Activated CD4-positive, alpha-beta memory T cell treated with anti-CD3 and anti-CD28 coated beads for 36 hours (primary cell): ENCODE measurements at regions not wholly inside any gene's neighbourhood (a gene's known extent, or its start where the extent isn't known, plus 50 kb on each side); places are given as distances from the start of the nearest gene placed in this dataset.
A peak's percentile ranks its signal among the peaks of the same experiment; 100 is the strongest.
"Not testable (repeated sequence)": the region's sequence is repeated elsewhere in the genome, so short reads cannot be mapped to it uniquely, and the experiment has no call there.

ENCODE experiments used
- CTCF ChIA-PET: fragments of 350-600 bp; sonication (Branson Sonifier 250); formaldehyde crosslinking; loops from one replicate; lab custom pipeline; 2021; ENCODE audit warnings: antibody characterized with exemption, inconsistent platforms; lab: Charles Lee
- POLR2A ChIA-PET: fragments of 350-600 bp; sonication (Branson Sonifier 250); formaldehyde crosslinking; loops from one replicate; lab custom pipeline; 2021; ENCODE audit warnings: antibody characterized with exemption; lab: Charles Lee
- DNase-seq: peaks from one replicate; pipeline ENCODE4 v3.0.0-alpha.2; 2020
- H3K27ac Mint-ChIP-seq: one replicate; pipeline ENCODE4 v1.8.0; 2021; ENCODE audit warnings: mixed read lengths
- H3K27me3 Mint-ChIP-seq: one replicate; pipeline ENCODE4 v1.8.0; 2021; ENCODE audit warnings: mixed read lengths
- H3K36me3 Mint-ChIP-seq: one replicate; pipeline ENCODE4 v1.8.0; 2021; ENCODE audit warnings: mixed read lengths
- H3K4me1 Mint-ChIP-seq: one replicate; pipeline ENCODE4 v1.8.0; 2021; ENCODE audit warnings: low read depth, mixed read lengths
- H3K4me3 Mint-ChIP-seq: one replicate; pipeline ENCODE4 v1.8.0; 2021; ENCODE audit warnings: mild to moderate bottlenecking, mixed read lengths
- H3K9me3 Mint-ChIP-seq: one replicate; pipeline ENCODE4 v1.8.0; 2021; ENCODE audit warnings: mixed read lengths
- intact Hi-C: fragments of 100-400 bp; cut with micrococcal nuclease; formaldehyde crosslinking; loops from one replicate; pipeline ENCODE4 v1.15.1; 2023

DNA sequence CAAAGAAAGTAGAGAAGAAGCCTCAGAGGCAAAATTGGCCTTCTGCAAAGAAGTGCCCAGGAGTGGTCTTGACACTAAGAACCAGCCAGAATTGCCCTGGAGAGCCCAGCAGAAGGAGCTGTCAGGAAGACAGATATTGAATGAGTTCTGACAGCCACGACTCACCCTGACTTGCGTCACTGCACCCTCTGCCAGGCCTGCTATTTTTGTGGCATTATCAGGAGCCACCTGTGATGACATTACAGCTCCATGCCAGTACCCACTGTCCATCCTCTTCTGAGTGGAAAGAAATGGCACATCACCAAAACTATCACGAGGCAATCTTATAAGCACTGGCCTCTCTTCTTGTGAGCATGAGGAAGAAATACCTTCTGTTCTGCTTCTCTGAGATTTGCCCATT is 67.7 kb downstream of the SMIM20 start:
- ChIA-PET CTCF (no interaction called here), POLR2A (no interaction called here)
- Mint-ChIP-seq H3K4me3 (no peak overlapping the region), H3K9me3 (no peaks in the 10 kb centered on the region), H3K27me3 (no peaks in the 10 kb centered on the region), H3K4me1 (no peaks in the 10 kb centered on the region), H3K36me3 (no peaks in the 10 kb centered on the region), H3K27ac (no peak overlapping the region)
- no peak for DNase-seq
- intact Hi-C loops, result no loop called here

DNA sequence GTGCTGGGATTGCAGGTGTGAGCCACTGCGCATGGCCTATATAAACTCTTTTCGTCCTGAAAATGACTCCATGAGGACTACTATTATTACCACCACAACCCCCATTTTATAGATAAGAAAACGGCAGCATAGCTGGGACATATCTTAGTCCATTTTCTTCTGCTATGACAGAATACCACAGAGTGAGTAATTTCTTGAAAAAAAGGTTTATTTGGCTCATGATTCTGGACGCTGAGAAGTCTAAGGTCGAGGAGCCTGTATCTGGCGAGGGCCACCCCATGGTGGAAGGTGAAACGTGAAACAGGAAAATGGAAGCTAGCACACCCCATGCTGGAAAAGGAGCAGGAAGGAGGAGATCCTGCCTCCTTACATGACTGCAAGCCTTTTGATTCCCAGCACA is 68.9 kb downstream of the SMIM20 start:
- POLR2A ChIA-PET, result no interaction called here
- H3K36me3 Mint-ChIP-seq, result no peaks in the 10 kb centered on the region
- intact Hi-C loops, result no loop called here
- no peaks in the 10 kb centered on the region for H3K9me3 Mint-ChIP-seq
- no peaks in the 10 kb centered on the region for H3K27me3 Mint-ChIP-seq
- no peak for DNase-seq
- no peak overlapping the region for H3K27ac Mint-ChIP-seq
- H3K4me1 Mint-ChIP-seq, result peaks cover 3% of the 10 kb centered on the region
- no peak overlapping the region for H3K4me3 Mint-ChIP-seq
- CTCF ChIA-PET, result no interaction called here

DNA sequence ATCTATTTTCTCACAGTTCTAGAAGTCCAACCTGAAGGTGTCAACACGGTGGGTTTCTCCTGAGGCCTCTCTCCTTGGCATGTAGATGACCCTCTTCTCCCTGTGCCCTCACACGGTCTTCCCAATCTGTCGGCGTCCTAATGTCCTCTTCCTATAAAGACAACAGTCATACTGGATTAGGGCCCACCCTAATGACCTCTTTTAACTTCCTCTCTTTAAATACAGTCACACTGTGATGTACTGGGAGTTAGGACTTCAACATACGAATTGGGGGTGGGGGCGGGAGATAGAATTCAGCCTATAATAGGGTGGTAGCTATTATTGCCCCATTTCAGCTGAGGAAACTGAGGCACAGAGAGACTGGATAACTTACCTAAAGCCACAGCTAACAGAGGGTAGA is 70.2 kb downstream of the SMIM20 start:
- CTCF ChIA-PET, result no interaction called here
- no peak for DNase-seq
- Mint-ChIP-seq H3K9me3 (no peaks in the 10 kb centered on the region), H3K27me3 (no peaks in the 10 kb centered on the region), H3K4me1 (peaks cover 5% of the 10 kb centered on the region), H3K36me3 (no peaks in the 10 kb centered on the region), H3K27ac (no peak overlapping the region), H3K4me3 (no peak overlapping the region)
- intact Hi-C loops, result no loop called here
- POLR2A ChIA-PET, result no interaction called here

DNA sequence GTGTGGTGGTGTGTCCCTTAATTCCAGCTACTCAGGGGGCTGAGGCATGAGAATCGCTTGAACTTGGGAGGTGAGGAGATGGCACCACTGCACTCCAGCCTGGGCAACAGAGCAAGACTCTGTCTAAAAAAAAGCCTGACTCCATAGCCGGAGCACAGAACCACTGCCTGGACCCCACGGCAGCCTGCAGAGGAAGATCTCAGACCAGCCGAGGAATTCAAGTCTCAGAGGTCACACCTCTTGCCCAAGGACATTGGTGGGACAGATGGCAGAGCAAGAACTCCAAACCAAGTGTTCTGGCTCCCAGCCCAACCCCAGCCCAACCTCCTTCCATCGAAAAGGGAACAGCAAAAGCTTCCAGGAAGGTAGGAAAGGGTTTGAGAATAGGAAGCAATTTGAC is 70.8 kb downstream of the SMIM20 start:
- no peak for DNase-seq
- intact Hi-C loops, result loop anchor here (5.0 kb wide), 1 partner anchor 473 kb away; no protein-coding TSS in a partner anchor
- H3K27me3 Mint-ChIP-seq, result no peaks in the 10 kb centered on the region
- no peaks in the 10 kb centered on the region for H3K36me3 Mint-ChIP-seq
- H3K4me3 Mint-ChIP-seq, result no peak overlapping the region
- ChIA-PET CTCF (no interaction called here), POLR2A (no interaction called here)
- no peaks in the 10 kb centered on the region for H3K9me3 Mint-ChIP-seq
- H3K4me1 Mint-ChIP-seq, result peaks cover 5% of the 10 kb centered on the region
- H3K27ac Mint-ChIP-seq, result no peak overlapping the region

DNA sequence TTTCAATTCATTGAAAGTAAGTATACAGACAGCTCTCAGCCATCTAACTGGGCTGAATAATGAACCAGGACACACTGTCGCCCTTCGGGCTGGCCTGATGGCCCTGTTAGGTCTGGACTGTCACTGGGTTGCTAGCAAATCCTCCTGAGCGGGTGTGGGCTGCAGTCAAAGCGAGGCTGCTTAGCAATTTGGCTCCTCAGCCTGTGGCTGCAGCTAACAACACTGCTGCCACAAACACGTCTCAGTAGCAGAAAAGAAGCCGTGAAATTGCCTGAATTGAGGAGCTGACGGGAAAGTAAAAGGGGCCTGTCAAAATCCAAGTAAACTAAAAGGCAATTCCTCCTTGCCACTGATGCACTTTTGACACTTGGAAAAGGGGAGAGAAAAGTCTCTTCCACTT is 72.8 kb downstream of the SMIM20 start:
- no peaks in the 10 kb centered on the region for H3K9me3 Mint-ChIP-seq
- H3K4me3 Mint-ChIP-seq, result no peak overlapping the region
- POLR2A ChIA-PET, result interaction anchor here (1.1 kb wide), 1 partner anchor 48 kb away, joined by 3 read pairs; no protein-coding TSS in a partner anchor
- CTCF ChIA-PET, result interaction anchor here (0.7 to 3.7 kb wide), 13 partner anchors 10 to 463 kb away, joined by 3 to 44 read pairs (median 4); no protein-coding TSS in a partner anchor
- no peak overlapping the region for H3K27ac Mint-ChIP-seq
- DNase-seq, result no peak
- no peaks in the 10 kb centered on the region for H3K27me3 Mint-ChIP-seq
- H3K4me1 Mint-ChIP-seq, result peaks cover 5% of the 10 kb centered on the region
- intact Hi-C loops, result loop anchor here (5.0 kb wide), 1 partner anchor 470 kb away; no protein-coding TSS in a partner anchor
- no peaks in the 10 kb centered on the region for H3K36me3 Mint-ChIP-seq

DNA sequence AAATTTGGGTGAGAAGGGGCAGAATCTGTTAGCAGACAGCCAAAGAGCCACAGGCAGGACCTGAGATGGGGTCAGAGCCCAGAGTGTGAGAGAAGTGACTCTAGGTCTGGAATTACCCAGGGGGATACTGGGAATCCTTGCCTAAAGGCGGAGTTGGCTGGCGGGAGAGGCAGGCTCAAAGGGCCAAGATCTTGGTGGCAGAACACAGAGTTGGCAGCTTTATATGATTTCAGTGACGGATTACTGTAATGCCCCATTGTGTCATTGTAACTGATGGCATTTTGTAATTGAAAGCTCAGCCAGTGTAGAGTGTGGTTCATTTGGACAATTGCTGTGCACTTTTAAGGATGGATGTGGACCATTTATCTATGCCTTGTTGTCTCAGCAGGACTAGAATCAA is 77.3 kb downstream of the SMIM20 start:
- ChIA-PET POLR2A (no interaction called here), CTCF (no interaction called here)
- Mint-ChIP-seq H3K27ac (no peak overlapping the region), H3K4me1 (peaks cover 17% of the 10 kb centered on the region), H3K9me3 (no peaks in the 10 kb centered on the region), H3K4me3 (no peak overlapping the region), H3K27me3 (no peaks in the 10 kb centered on the region), H3K36me3 (no peaks in the 10 kb centered on the region)
- intact Hi-C loops, result no loop called here
- DNase-seq, result no peak

DNA sequence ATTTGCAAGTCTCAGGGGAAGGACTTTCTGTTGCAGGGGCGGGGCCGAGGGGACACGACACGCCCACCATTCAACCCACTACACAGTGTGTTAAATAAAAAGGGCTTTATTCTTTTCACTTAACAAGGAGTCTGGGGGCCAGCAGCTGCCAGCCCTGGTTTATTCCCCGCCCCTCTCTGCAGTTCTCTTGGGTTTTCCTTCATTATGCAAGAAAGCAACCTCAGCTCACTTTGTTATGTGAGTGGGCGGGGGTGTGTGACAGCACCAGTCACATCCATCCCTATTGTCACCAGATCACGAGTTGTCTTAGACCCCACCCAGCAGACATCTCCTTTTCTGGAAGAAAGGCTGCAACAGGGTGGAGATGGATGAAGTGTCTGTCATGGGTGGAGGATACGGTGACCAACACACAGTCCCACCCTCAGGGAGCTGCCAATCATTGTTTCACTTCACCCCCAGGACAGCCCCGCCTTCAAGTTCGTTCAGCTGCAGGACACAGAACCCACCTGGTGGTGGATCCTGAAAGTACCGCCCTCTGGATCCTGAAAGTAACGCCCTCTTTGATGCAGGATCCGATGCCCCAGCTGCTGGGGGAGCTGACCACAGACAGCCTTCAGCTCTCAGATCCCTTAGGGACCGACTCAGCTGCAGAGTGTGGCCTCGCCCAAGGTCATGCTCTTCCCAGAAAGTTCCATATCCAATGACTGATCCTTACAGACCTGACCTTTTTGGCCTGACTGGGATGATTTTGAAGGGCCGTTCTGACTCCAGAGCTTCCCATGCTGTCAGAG is 79.6 kb downstream of the SMIM20 start:
- peak; percentile 55 for DNase-seq
- intact Hi-C loops, result no loop called here
- ChIA-PET POLR2A (no interaction called here), CTCF (interaction anchor here (0.7 kb wide), 1 partner anchor 67 kb away, joined by 3 read pairs; no protein-coding TSS in a partner anchor)
- Mint-ChIP-seq H3K4me1 (peaks cover 12% of the 10 kb centered on the region), H3K27me3 (no peaks in the 10 kb centered on the region), H3K9me3 (no peaks in the 10 kb centered on the region), H3K27ac (no peak overlapping the region), H3K4me3 (no peak overlapping the region), H3K36me3 (no peaks in the 10 kb centered on the region)

DNA sequence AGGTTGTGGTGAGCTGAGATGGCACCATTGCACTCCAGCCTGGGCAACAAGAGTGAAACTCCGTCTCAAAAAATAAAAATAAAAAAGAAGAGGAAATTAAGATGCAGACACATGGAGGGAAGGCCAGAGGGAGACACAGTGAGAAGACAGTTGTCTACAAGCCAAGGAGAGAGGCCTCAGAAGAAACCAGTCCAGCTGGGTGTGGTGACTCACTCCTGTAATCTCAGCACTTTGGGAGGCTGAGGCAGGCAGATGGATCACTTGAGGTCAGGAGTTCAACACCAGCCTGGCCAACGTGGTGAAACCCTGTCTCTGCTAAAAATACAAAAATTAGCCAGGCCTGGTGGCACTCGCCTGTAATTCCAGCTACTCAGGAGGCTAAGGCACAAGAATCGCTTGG is 80.6 kb downstream of the SMIM20 start:
- not testable (repeated sequence) for H3K4me3 Mint-ChIP-seq, H3K27me3 Mint-ChIP-seq, DNase-seq

DNA sequence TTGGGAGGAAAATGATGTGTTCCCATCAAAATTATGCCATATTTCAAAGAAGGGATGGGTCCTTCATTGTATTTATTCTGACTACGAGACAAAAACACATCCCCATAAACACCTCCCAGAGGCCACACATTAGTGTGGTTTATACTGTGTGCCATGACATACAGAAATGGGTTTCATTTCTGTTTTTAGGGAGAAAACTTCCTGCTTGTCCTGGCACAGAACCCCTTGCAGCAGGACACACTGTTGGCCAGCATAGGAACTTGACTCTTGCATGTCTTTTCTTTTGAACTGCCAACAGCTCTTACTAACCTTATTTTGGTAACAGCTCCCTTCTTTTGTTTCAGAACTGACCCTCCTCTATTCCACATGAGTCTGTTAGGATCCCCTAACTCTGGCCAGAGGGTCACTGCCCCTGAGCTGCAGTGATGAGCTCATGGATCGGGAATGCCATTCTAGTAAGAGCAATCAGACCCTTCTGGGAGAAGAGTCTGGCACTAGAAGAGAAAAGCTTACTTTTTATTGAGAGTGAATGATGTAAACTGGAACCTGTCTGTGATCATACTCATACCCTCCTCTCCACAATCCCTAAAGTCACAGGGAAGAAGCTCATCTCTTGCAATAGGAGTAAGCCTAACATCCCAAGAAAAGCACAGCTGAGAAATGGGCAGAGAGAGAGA is 86.4 kb downstream of the SMIM20 start:
- Mint-ChIP-seq H3K4me1 (no peaks in the 10 kb centered on the region), H3K27me3 (peaks cover 4% of the 10 kb centered on the region), H3K27ac (no peak overlapping the region), H3K9me3 (no peaks in the 10 kb centered on the region), H3K36me3 (no peaks in the 10 kb centered on the region), H3K4me3 (no peak overlapping the region)
- POLR2A ChIA-PET, result no interaction called here
- no peak for DNase-seq
- intact Hi-C loops, result no loop called here
- CTCF ChIA-PET, result interaction anchor here (0.6 to 3.5 kb wide), 4 partner anchors 12 to 330 kb away, joined by 3 to 20 read pairs (median 4); no protein-coding TSS in a partner anchor

More for the DNA sequence above, 80.6 kb downstream of the SMIM20 start:
- intact Hi-C loops, H3K27ac Mint-ChIP-seq, H3K9me3 Mint-ChIP-seq, POLR2A ChIA-PET, CTCF ChIA-PET, H3K36me3 Mint-ChIP-seq: not testable (repeated sequence)
- peaks cover 12% of the 10 kb centered on the region for H3K4me1 Mint-ChIP-seq

DNA sequence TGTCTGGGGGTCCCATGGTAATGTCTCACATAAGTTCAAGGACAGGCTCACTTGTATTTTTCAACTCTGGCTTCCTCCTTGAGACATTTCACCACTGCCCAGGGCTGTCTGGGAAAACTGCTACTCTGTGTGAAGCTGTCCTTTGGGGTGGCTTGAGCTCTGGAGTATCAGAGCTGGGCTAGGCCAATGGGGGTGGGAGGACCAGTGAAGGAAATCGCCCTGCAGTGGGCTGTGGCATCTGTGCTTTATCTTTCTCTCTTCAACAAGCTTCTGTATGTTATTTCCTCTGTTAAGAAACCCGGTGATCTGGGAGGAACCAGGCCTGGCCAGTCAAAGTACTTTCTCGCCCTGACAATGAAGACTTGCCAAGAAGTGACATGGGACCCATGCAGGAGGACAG is 87.4 kb downstream of the SMIM20 start:
- POLR2A ChIA-PET, result no interaction called here
- CTCF ChIA-PET, result interaction anchor here (1.6 to 3.5 kb wide), 2 partner anchors 13 to 28 kb away, joined by 6 to 20 read pairs; no protein-coding TSS in a partner anchor
- Mint-ChIP-seq H3K36me3 (no peaks in the 10 kb centered on the region), H3K9me3 (no peaks in the 10 kb centered on the region), H3K4me3 (no peak overlapping the region), H3K4me1 (no peaks in the 10 kb centered on the region), H3K27ac (no peak overlapping the region), H3K27me3 (peaks cover 7% of the 10 kb centered on the region)
- intact Hi-C loops, result no loop called here
- DNase-seq, result no peak

DNA sequence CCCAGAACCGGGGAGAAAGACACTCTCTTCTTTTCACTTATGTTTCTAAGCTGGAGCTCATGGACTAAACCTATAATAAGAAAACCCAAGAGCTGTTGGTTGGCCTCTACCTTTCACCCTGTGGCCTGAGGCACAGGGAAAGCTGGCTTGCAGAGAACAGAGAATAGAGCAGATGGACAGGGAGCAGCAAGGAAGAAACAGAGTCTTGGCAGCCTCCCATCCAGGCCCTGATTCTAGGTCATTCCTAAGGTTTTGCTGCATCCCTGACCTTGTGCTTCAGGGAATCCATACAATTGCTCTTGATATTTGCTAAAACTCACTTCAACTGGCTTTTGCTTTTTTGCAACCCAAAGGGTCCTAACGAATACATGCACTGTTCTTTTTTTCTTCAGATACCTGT is 87.8 kb downstream of the SMIM20 start:
- intact Hi-C loops, result no loop called here
- CTCF ChIA-PET, result interaction anchor here (3.5 kb wide), 1 partner anchor 13 kb away, joined by 20 read pairs; no protein-coding TSS in a partner anchor
- Mint-ChIP-seq H3K4me1 (no peaks in the 10 kb centered on the region), H3K4me3 (no peak overlapping the region), H3K9me3 (no peaks in the 10 kb centered on the region), H3K27me3 (peaks cover 7% of the 10 kb centered on the region), H3K27ac (no peak overlapping the region), H3K36me3 (no peaks in the 10 kb centered on the region)
- POLR2A ChIA-PET, result no interaction called here
- DNase-seq, result no peak

DNA sequence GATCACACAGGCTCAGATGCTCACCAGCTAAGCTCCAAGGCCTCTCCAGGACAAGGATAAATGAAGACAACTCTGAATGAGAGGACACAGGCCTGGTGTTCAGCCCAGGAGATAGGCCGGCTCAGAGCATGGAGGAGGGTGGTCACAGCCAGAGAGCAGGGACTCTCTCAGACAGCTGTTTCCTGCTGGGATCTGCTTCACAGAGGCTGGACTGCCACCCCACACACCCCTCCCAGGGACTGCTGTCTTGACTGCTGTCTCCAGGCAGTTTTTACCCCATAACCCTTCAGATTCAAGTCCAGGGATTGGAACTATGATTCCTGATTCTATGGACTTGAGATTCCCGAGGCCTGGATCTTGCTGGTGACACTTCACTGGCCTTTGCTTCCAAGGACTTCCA is 89.0 kb downstream of the SMIM20 start:
- Mint-ChIP-seq H3K27ac (no peak overlapping the region), H3K4me1 (no peaks in the 10 kb centered on the region), H3K36me3 (no peaks in the 10 kb centered on the region), H3K9me3 (peaks cover 5% of the 10 kb centered on the region), H3K27me3 (peaks cover 7% of the 10 kb centered on the region), H3K4me3 (no peak overlapping the region)
- DNase-seq, result no peak
- CTCF ChIA-PET, result interaction anchor here (3.5 kb wide), 1 partner anchor 14 kb away, joined by 20 read pairs; no protein-coding TSS in a partner anchor
- intact Hi-C loops, result no loop called here
- POLR2A ChIA-PET, result no interaction called here
